MM.1S (cell line): ENCODE measurements at regions not wholly inside any gene's neighbourhood (a gene's known extent, or its start where the extent isn't known, plus 50 kb on each side); places are given as distances from the start of the nearest gene placed in this dataset.

Source experiments
- EZH2 ChIP-seq: fragments of 300-600 bp; sonication (generic); optimal IDR thresholded peaks from 2 replicates; pipeline ENCODE3; 2017; ENCODE audit warnings: low read depth, mild to moderate bottlenecking, antibody characterized with exemption, low read length, mixed read lengths
- TF ChIP-seq, protein P1 (sequence below): fragments of 300-600 bp; sonication (generic); IDR thresholded peaks from 2 replicates; pipeline ENCODE4 v1.5.1; 2016; ENCODE audit warnings: antibody characterized with exemption, low read length, mixed read lengths

DNA sequence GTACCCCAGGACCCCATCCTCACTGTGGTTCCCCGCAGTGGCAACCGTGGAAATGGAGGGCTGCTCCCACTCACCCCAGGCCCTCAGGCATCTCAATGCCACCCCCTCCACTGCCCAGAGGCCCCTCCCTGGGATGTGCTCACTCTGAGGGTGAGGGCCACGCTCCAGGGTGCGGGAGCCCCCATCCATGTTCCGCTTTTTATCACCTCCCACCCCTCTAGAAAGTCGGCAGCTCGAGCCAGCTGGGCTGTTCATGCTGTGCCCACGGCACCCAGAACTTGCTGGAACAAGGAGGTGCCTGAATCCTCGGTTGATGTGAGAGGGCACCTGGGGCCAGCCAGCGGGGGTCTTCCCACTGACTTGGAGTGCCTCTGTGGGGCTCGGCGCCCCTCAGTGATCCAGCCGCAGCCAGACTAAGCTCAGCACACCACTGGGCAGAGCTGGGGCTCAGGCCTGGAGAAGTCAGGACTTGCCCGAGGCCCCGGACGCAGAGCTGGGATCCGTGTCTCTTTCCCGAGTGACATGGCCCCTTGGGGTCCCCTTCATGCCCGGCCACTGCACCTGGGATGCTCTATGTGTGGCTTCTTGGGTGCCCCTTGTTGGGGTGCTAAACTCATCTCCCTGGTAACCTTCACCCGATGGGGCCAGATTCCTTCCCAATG is 143.1 kb upstream of the GSE1 start:
- TF ChIP-seq EZH2: no peak
- TF ChIP-seq, protein P1, sequence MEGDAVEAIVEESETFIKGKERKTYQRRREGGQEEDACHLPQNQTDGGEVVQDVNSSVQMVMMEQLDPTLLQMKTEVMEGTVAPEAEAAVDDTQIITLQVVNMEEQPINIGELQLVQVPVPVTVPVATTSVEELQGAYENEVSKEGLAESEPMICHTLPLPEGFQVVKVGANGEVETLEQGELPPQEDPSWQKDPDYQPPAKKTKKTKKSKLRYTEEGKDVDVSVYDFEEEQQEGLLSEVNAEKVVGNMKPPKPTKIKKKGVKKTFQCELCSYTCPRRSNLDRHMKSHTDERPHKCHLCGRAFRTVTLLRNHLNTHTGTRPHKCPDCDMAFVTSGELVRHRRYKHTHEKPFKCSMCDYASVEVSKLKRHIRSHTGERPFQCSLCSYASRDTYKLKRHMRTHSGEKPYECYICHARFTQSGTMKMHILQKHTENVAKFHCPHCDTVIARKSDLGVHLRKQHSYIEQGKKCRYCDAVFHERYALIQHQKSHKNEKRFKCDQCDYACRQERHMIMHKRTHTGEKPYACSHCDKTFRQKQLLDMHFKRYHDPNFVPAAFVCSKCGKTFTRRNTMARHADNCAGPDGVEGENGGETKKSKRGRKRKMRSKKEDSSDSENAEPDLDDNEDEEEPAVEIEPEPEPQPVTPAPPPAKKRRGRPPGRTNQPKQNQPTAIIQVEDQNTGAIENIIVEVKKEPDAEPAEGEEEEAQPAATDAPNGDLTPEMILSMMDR: no peak
